HL-60 (cell line): ENCODE measurements at regions not wholly inside any gene's neighbourhood (a gene's known extent, or its start where the extent isn't known, plus 50 kb on each side); places are given as distances from the start of the nearest gene placed in this dataset.

Experiments
- DNase-seq, 2 experiments: peaks; one replicate each; pipeline ENCODE4 v3.0.0-alpha.2; 2010 to 2020; ENCODE audit warnings: low read depth in 1 of 2, low spot score in 1 of 2
- H3K27ac ChIP-seq: fragments of 250-450 bp; sonication (Bioruptor Pico); replicated peaks from 2 replicates; pipeline ENCODE4 v1.5.1; 2020; ENCODE audit warnings: mild to moderate bottlenecking, moderate library complexity
- H3K27me3 ChIP-seq: fragments of 250-450 bp; sonication (Bioruptor Pico); 2 replicates; pipeline ENCODE4 v1.5.1; 2021; ENCODE audit warnings: mild to moderate bottlenecking, moderate library complexity; ENCODE audit not compliant: insufficient read depth, poor library complexity, severe bottlenecking
- H3K4me3 ChIP-seq: replicated peaks from 2 replicates; pipeline ENCODE4 v1.5.1; 2011; ENCODE audit warnings: mild to moderate bottlenecking, control low read depth, low read length; ENCODE audit not compliant: insufficient read depth
- CTCF ChIP-seq: IDR thresholded peaks from one replicate; pipeline ENCODE4 v1.5.1; 2011; ENCODE audit warnings: low read length, control low read depth, inconsistent platforms; ENCODE audit not compliant: insufficient read depth
- GABPA ChIP-seq: IDR thresholded peaks from 2 replicates; pipeline ENCODE4 v1.6.1; 2012; ENCODE audit warnings: low read depth
- POLR2AphosphoS5 ChIP-seq: IDR thresholded peaks from 2 replicates; pipeline ENCODE4 v1.6.1; 2012; ENCODE audit warnings: low read depth
- REST ChIP-seq: IDR thresholded peaks from 2 replicates; pipeline ENCODE4 v1.6.1; 2012; ENCODE audit warnings: low read depth; ENCODE audit not compliant: insufficient replicate concordance
- SPI1 ChIP-seq: IDR thresholded peaks from 2 replicates; pipeline ENCODE4 v1.6.1; 2012; ENCODE audit warnings: low read depth, mild to moderate bottlenecking, borderline replicate concordance

GRCh38 chr13:111855786-111856185 lies 211.2 kb upstream of the SOX1 start:
- H3K27ac ChIP-seq, result no peak overlapping the region
- no peaks in the 10 kb centered on the region for H3K27me3 ChIP-seq
- no peak for DNase-seq
- no peak for TF ChIP-seq REST
- TF ChIP-seq CTCF, result no peak
- no peak for TF ChIP-seq POLR2AphosphoS5
- TF ChIP-seq GABPA, result no peak
- H3K4me3 ChIP-seq, result no peak overlapping the region

- no peak overlapping the region for H3K27ac ChIP-seq
- no peak for DNase-seq
- H3K27me3 ChIP-seq, result no peaks in the 10 kb centered on the region
- TF ChIP-seq SPI1, result no peak
- TF ChIP-seq POLR2AphosphoS5, result no peak
- no peak for TF ChIP-seq CTCF
- TF ChIP-seq REST, result no peak
- TF ChIP-seq GABPA, result no peak
- no peak overlapping the region for H3K4me3 ChIP-seq
These were observed 210.4 kb upstream of the SOX1 start for GRCh38 chr13:111856571-111856970.

GRCh38 chr13:111857336-111857735 lies 209.6 kb upstream of the SOX1 start:
- no peak for DNase-seq

More at GRCh38 chr13:111857336-111857735, 209.6 kb upstream of the SOX1 start:
- H3K4me3 ChIP-seq, result no peak overlapping the region
- H3K27ac ChIP-seq, result no peak overlapping the region
- no peaks in the 10 kb centered on the region for H3K27me3 ChIP-seq
- TF ChIP-seq SPI1 (no peak), GABPA (no peak), CTCF (no peak), REST (no peak), POLR2AphosphoS5 (no peak)
